Upper lobe of right lung (tissue), 1 donor: ENCODE measurements at regions not wholly inside any gene's neighbourhood (a gene's known extent, or its start where the extent isn't known, plus 50 kb on each side); places are given as distances from the start of the nearest gene placed in this dataset.

Experiments used
- ATAC-seq: fragments of 200-7000 bp; cut with Tn5 transposase; one replicate; pipeline ENCODE4 v1.9.1; 2020; ENCODE audit warnings: mild to moderate bottlenecking, moderate library complexity
- DNase-seq: peaks from one replicate; pipeline ENCODE4 v3.0.0-alpha.2; 2020
- H3K27ac ChIP-seq: fragments of 200-600 bp; one replicate; pipeline ENCODE4 v1.8.0; 2022
- H3K27me3 ChIP-seq: fragments of 200-600 bp; one replicate; pipeline ENCODE4 v1.8.0; 2022; ENCODE audit warnings: mild to moderate bottlenecking
- H3K36me3 ChIP-seq: fragments of 200-600 bp; one replicate; pipeline ENCODE4 v1.8.0; 2022
- H3K4me1 ChIP-seq: fragments of 200-600 bp; one replicate; pipeline ENCODE4 v1.8.0; 2022
- H3K4me3 ChIP-seq: fragments of 200-600 bp; one replicate; pipeline ENCODE4 v1.8.0; 2022; ENCODE audit warnings: mild to moderate bottlenecking
- H3K9me3 ChIP-seq: fragments of 200-600 bp; one replicate; pipeline ENCODE4 v1.8.0; 2022
- CTCF ChIP-seq: fragments of 200-600 bp; IDR thresholded peaks from one replicate; pipeline ENCODE4 v1.8.0; 2022; ENCODE audit warnings: antibody characterized with exemption
- intact Hi-C: fragments of 100-400 bp; cut with DNase I; formaldehyde crosslinking; loops from one replicate; pipeline ENCODE4 v1.11.0; 2022
- donor health status: DM: no; HTN: yes; CAD: no; lungs with severe emphysema.

GRCh38 chr10:84606428-84606827 lies 278.0 kb downstream of the CCSER2 start:
- intact Hi-C loops: no loop called here
- DNase-seq (no peak), ATAC-seq (no peak)

GRCh38 chr10:84607044-84607443 lies 278.7 kb downstream of the CCSER2 start:
- H3K9me3 ChIP-seq: no peaks in the 10 kb centered on the region
- H3K36me3 ChIP-seq: no peaks in the 10 kb centered on the region
- no peaks in the 10 kb centered on the region for H3K27me3 ChIP-seq
- DNase-seq (no peak), ATAC-seq (no peak)
- H3K4me3 ChIP-seq: no peak overlapping the region
- H3K27ac ChIP-seq: no peak overlapping the region
- no peaks in the 10 kb centered on the region for H3K4me1 ChIP-seq
- intact Hi-C loops: no loop called here
- no peak for TF ChIP-seq CTCF

More at GRCh38 chr10:84606428-84606827, 278.0 kb downstream of the CCSER2 start:
- no peaks in the 10 kb centered on the region for H3K4me1 ChIP-seq
- no peaks in the 10 kb centered on the region for H3K36me3 ChIP-seq
- TF ChIP-seq CTCF: no peak
- H3K27me3 ChIP-seq: no peaks in the 10 kb centered on the region
- H3K27ac ChIP-seq: no peak overlapping the region
- H3K9me3 ChIP-seq: no peaks in the 10 kb centered on the region
- H3K4me3 ChIP-seq: no peak overlapping the region

- Histone ChIP-seq H3K4me1 (no peaks in the 10 kb centered on the region), H3K9me3 (no peaks in the 10 kb centered on the region), H3K36me3 (no peaks in the 10 kb centered on the region), H3K27me3 (no peaks in the 10 kb centered on the region), H3K4me3 (no peak overlapping the region), H3K27ac (no peak overlapping the region)
- DNase-seq (no peak), ATAC-seq (no peak)
- no peak for TF ChIP-seq CTCF
- intact Hi-C loops: no loop called here
Measured at GRCh38 chr10:84607523-84607922, 279.1 kb downstream of the CCSER2 start.

- Histone ChIP-seq H3K36me3 (no peaks in the 10 kb centered on the region), H3K27me3 (no peaks in the 10 kb centered on the region), H3K4me3 (no peak overlapping the region), H3K4me1 (no peaks in the 10 kb centered on the region), H3K9me3 (no peaks in the 10 kb centered on the region), H3K27ac (no peak overlapping the region)
- intact Hi-C loops: no loop called here
- ATAC-seq (no peak), DNase-seq (no peak)
- TF ChIP-seq CTCF: no peak
Measured at GRCh38 chr10:84608126-84608525, 279.7 kb downstream of the CCSER2 start.

- Histone ChIP-seq H3K36me3 (no peaks in the 10 kb centered on the region), H3K9me3 (no peaks in the 10 kb centered on the region), H3K4me3 (no peak overlapping the region), H3K4me1 (no peaks in the 10 kb centered on the region), H3K27ac (no peak overlapping the region), H3K27me3 (peaks cover 6% of the 10 kb centered on the region)
- DNase-seq (peak; percentile 71), ATAC-seq (peak; percentile 94)
- intact Hi-C loops: no loop called here
- peak; percentile 30 for TF ChIP-seq CTCF
Measured at GRCh38 chr10:84613336-84614021, 285.1 kb downstream of the CCSER2 start.
